Activated CD8-positive, alpha-beta memory T cell treated with anti-CD3 and anti-CD28 coated beads for 1 hour (primary cell): ENCODE measurements at regions not wholly inside any gene's neighbourhood (a gene's known extent, or its start where the extent isn't known, plus 50 kb on each side); places are given as distances from the start of the nearest gene placed in this dataset.

Experiments
- DNase-seq, 2 donors: peaks; one replicate each; pipeline ENCODE4 v3.0.0-alpha.2; 2020; ENCODE audit warnings: low read depth in 1 of 2; ENCODE audit errors: extremely low read depth in 1 of 2

GRCh38 chr1:23639460-23640095 lies 52.0 kb upstream of the RPL11 start:
- no peak for DNase-seq

GRCh38 chr1:23638786-23639241 lies 52.8 kb upstream of the RPL11 start:
- DNase-seq, result no peak

GRCh38 chr1:23638188-23638619 lies 53.4 kb upstream of the RPL11 start:
- DNase-seq, result no peak

- DNase-seq, result no peak
Observed at GRCh38 chr1:23636009-23636408, 55.6 kb upstream of the RPL11 start.

GRCh38 chr1:23634840-23635651 lies 56.6 kb upstream of the RPL11 start:
- no peak for DNase-seq

- DNase-seq, result no peak
Observed at GRCh38 chr1:23634518-23634839, 57.1 kb upstream of the RPL11 start.

- no peak for DNase-seq
Observed at GRCh38 chr1:23632479-23633160, 59.0 kb upstream of the RPL11 start.

GRCh38 chr1:23629708-23630290 lies 61.8 kb upstream of the RPL11 start:
- DNase-seq, result no peak

GRCh38 chr1:23628951-23629387 lies 62.6 kb upstream of the RPL11 start:
- no peak for DNase-seq

- DNase-seq, result no peak
Observed at GRCh38 chr1:23627069-23627735, 64.4 kb upstream of the RPL11 start.

- no peak for DNase-seq
Observed at GRCh38 chr1:23625929-23626535, 65.6 kb upstream of the RPL11 start.

- DNase-seq, result no peak
Observed at GRCh38 chr1:23625459-23625858, 66.1 kb upstream of the RPL11 start.

GRCh38 chr1:23624440-23624839 lies 65.1 kb upstream of the ID3 start:
- DNase-seq, result no peak

- DNase-seq, result no peak
Observed at GRCh38 chr1:23622284-23622683, 63.0 kb upstream of the ID3 start.

- DNase-seq, result no peak
Observed at GRCh38 chr1:23620605-23621004, 61.3 kb upstream of the ID3 start.

- DNase-seq, result peak; percentile 60 to 73
Observed at GRCh38 chr1:23619299-23620188, 60.2 kb upstream of the ID3 start.

- DNase-seq, result no peak
Observed at GRCh38 chr1:23618586-23619083, 59.3 kb upstream of the ID3 start.

- no peak for DNase-seq
Observed at GRCh38 chr1:23617084-23617521, 57.8 kb upstream of the ID3 start.

GRCh38 chr1:23616292-23616824 lies 57.1 kb upstream of the ID3 start:
- no peak for DNase-seq
